ENCODE measurements at regions not wholly inside any gene's neighbourhood (a gene's known extent, or its start where the extent isn't known, plus 50 kb on each side); places are given as distances from the start of the nearest gene placed in this dataset.

DNA sequence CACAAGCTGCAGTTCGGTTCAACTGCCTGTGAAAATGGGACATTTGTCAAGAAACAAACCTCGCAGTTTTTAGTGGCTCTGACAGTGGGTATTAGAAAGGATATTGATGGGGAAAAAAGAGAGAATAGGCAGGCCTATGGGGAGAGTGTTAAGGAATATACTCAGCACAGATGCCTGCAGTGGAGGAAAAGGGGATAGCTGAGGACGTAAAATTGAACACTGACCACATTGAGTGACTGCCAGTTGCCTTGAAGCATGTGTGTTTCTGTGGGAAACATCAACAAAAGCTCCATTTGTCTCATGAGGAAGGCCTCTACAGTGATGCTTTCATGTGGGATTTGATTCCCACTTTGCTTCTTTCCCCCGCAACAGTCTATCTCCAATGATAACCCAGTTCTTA is 1042.1 kb downstream of the TUSC7 start:
- no peak for DNase-seq (ENCODE audit: extremely low spot score)
- ChIA-PET CTCF (no interaction called here), POLR2A (no interaction called here)
- TF ChIP-seq, protein P1, sequence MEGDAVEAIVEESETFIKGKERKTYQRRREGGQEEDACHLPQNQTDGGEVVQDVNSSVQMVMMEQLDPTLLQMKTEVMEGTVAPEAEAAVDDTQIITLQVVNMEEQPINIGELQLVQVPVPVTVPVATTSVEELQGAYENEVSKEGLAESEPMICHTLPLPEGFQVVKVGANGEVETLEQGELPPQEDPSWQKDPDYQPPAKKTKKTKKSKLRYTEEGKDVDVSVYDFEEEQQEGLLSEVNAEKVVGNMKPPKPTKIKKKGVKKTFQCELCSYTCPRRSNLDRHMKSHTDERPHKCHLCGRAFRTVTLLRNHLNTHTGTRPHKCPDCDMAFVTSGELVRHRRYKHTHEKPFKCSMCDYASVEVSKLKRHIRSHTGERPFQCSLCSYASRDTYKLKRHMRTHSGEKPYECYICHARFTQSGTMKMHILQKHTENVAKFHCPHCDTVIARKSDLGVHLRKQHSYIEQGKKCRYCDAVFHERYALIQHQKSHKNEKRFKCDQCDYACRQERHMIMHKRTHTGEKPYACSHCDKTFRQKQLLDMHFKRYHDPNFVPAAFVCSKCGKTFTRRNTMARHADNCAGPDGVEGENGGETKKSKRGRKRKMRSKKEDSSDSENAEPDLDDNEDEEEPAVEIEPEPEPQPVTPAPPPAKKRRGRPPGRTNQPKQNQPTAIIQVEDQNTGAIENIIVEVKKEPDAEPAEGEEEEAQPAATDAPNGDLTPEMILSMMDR (IDR thresholded peaks at IDR 0.05; ENCODE audit: control extremely low read depth, extremely low read depth, low read depth, missing control alignments): no peak

DNA sequence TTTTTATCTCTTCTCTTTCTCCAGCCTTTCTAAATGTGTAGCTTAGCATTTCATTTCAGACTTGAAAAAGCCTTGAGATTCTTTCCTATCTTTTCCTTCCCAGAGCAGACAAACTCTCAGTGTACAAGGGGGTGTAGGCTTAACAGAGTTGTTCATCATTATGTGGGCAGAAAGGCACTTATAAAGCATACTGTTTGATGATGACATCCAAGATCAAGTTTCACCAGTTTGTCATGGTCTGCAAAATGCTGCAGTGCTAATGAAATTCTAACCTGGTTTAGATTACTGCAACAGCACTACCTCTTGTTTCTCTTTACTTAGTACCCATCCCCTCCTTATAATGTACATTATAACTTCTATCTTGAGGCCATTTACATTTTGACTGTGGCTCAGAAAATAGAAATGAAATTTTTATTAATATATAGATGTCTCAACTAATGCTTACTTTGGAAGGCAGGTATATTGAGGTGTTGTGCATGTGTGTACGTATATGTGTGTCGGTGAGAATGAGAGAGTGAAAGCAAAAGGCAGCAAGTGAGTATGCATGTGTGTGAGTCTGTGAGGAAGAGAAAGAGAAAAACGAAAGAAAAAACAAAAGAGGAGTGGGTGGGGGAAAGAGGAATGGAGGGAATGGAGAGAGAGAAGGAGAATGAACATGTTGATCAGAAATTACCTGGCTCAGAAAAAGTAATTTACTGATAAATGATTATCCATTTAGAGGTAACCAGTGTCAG is 1043.6 kb downstream of the TUSC7 start:
- CTCF ChIA-PET: no interaction called here
- POLR2A ChIA-PET: no interaction called here
- TF ChIP-seq, protein P1 (IDR thresholded peaks at IDR 0.05; ENCODE audit: control extremely low read depth, extremely low read depth, low read depth, missing control alignments): no peak
- DNase-seq (ENCODE audit: extremely low spot score): no peak

DNA sequence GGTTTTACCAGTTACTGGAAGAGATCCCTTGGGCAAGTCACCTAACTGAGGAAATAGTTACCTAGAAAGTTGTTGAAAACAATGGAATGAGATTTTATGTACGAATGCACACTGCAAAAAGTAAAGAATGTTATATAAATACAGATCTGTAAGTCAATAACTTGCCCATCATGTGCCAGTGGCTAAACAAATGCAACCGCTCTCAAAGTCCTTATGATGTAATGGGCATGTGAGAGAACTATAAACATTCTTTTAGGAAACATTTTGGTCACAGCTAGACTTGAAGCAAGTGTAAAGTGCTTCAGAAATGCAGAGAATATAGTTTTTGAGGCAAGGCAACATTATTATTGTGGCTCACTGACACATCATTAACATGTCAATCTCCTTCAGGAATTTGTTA is 1044.5 kb downstream of the TUSC7 start:
- ChIA-PET CTCF (no interaction called here), POLR2A (no interaction called here)
- DNase-seq (ENCODE audit: extremely low spot score): no peak
- TF ChIP-seq, protein P1 (IDR thresholded peaks at IDR 0.05; ENCODE audit: control extremely low read depth, extremely low read depth, low read depth, missing control alignments): no peak

DNA sequence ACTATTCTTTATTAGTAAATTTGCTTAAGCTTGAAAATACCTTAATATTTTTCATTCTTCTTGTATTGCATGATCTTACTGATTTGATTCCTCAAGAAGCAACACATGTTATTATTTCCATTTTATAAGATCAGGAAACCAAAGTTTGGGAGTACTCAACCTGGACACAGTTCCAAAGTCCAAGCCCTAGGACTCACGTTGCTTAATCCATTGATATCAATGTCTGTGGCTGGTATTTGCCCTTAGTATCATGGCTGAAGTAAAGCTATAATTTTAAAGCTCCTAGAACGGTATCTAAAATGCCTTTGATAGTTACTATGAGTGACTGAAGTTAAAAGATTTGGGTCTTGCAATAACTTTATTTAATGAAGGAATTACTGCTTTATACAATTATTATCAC is 1045.3 kb downstream of the TUSC7 start:
- POLR2A ChIA-PET: no interaction called here
- TF ChIP-seq, protein P1 (IDR thresholded peaks at IDR 0.05; ENCODE audit: control extremely low read depth, extremely low read depth, low read depth, missing control alignments): no peak
- CTCF ChIA-PET: no interaction called here
- no peak for DNase-seq (ENCODE audit: extremely low spot score)

DNA sequence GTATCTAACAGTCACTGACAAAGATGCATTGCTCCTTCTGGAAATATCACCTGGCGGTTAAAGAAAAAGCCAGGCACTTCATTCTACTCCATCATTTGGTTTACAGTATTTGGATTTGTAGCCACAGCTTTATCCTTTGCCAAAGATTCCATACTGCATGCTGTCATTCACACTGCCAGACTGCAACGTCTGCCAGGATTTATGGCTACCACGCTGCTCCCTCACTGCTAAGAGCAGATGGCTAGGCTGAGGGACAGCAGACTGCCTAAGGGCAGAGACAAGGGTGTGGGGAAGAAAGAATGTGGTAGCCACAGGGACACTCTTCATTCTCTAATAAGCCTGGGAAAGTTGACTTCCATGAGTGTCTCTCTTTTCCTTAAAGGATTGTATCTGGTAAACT is 1047.0 kb downstream of the TUSC7 start:
- CTCF ChIA-PET: no interaction called here
- POLR2A ChIA-PET: no interaction called here
- TF ChIP-seq, protein P1 (IDR thresholded peaks at IDR 0.05; ENCODE audit: control extremely low read depth, extremely low read depth, low read depth, missing control alignments): no peak
- no peak for DNase-seq (ENCODE audit: extremely low spot score)

DNA sequence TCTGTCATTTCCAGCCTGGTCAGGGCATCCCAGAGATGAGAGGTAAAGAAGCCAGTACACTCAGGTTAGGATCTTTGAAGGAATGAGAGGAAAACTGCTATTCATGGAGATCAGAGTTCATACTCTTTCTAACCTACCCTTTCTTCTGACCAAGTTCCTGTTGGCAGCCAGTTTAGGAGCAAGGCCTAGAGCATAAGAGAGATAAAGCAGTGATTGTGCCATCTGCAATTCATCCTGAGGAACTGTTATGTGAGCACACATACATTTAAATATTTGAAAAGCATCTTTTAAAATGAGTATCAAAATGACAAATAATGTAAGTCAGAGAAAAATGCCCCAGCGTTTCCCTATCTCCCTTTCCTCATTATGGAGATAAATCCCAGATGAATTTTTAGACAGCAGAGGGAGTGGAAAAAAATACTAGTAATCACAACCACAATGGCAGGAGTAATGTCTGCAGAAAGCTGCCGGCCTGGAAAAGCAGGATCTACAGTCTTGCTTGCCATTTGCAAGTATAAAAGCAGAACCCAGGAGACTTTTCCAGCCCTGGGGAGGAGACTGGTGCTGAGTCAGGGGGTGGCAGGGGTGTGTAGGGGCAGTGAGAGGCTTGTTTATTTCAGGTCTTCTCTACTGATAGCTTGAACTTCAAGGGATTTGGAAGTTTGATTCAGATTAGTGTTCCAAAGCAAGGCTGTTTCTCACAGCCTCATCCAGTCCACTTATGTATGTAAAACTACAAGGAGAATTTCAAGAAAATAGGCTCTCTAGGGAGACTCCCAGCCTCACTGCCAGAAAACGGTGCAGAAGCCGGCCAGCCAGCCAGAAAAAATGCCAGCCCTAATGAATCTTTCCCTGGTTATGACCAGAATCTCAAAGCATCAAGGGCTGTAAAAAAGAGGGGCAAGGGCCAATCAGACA is 1052.4 kb downstream of the TUSC7 start:
- ChIA-PET CTCF (no interaction called here), POLR2A (no interaction called here)
- TF ChIP-seq, protein P1 (IDR thresholded peaks at IDR 0.05; ENCODE audit: control extremely low read depth, extremely low read depth, low read depth, missing control alignments): no peak
- DNase-seq (ENCODE audit: extremely low spot score): no peak
